Testis (tissue), 2 donors: ENCODE measurements at regions not wholly inside any gene's neighbourhood (a gene's known extent, or its start where the extent isn't known, plus 50 kb on each side); places are given as distances from the start of the nearest gene placed in this dataset.
A peak's percentile ranks its signal among the peaks of the same experiment; 100 is the strongest.

ENCODE experiments used
- DNase-seq: peaks from one replicate; pipeline ENCODE4 v3.0.0-alpha.2; 2019
- H3K27ac ChIP-seq, 2 donors: fragments of 200-600 bp; sonication (generic); one replicate each; pipeline ENCODE4 v1.5.1; 2019
- H3K27me3 ChIP-seq: fragments of 200-600 bp; sonication (generic); one replicate; pipeline ENCODE4 v1.5.1; 2019
- H3K36me3 ChIP-seq: fragments of 200-600 bp; sonication (generic); one replicate; pipeline ENCODE4 v1.5.1; 2017; ENCODE audit warnings: low read depth; ENCODE audit errors: missing control alignments
- H3K4me1 ChIP-seq: fragments of 200-600 bp; sonication (generic); one replicate; pipeline ENCODE4 v1.5.1; 2019
- H3K4me3 ChIP-seq, 2 donors: fragments of 200-600 bp; sonication (generic); one replicate each; pipeline ENCODE4 v1.5.1; 2017 to 2019
- H3K9me3 ChIP-seq: fragments of 200-600 bp; sonication (generic); one replicate; pipeline ENCODE4 v1.5.1; 2017
- POLR2A ChIP-seq: fragments of 450-650 bp; IDR thresholded peaks from one replicate; pipeline ENCODE4 v1.6.1; 2017; ENCODE audit warnings: antibody characterized with exemption, mild to moderate bottlenecking, moderate library complexity
- WGBS, 2 donors: methylation state at CpG; one replicate each; pipeline ENCODE4 v1.1.5; 2018; 5-methylcytosine and 5-hydroxymethylcytosine counted together
- intact Hi-C: fragments of 100-400 bp; cut with DNase I; formaldehyde crosslinking; loops from one replicate; pipeline ENCODE4 v1.15.1; 2023; ENCODE audit warnings: low total_unique reads
- TF ChIP-seq, protein P1 (sequence below), 3 experiments: fragments of 450-650 bp in 2 of 3; fragments of 200-600 bp in 1 of 3; sonication (generic) in 1 of 3; IDR thresholded peaks; one replicate each; pipeline ENCODE4 v1.5.1; 2016 to 2019; ENCODE audit warnings: antibody characterized with exemption in 3 of 3, mild to moderate bottlenecking in 2 of 3, moderate library complexity in 1 of 3

DNA sequence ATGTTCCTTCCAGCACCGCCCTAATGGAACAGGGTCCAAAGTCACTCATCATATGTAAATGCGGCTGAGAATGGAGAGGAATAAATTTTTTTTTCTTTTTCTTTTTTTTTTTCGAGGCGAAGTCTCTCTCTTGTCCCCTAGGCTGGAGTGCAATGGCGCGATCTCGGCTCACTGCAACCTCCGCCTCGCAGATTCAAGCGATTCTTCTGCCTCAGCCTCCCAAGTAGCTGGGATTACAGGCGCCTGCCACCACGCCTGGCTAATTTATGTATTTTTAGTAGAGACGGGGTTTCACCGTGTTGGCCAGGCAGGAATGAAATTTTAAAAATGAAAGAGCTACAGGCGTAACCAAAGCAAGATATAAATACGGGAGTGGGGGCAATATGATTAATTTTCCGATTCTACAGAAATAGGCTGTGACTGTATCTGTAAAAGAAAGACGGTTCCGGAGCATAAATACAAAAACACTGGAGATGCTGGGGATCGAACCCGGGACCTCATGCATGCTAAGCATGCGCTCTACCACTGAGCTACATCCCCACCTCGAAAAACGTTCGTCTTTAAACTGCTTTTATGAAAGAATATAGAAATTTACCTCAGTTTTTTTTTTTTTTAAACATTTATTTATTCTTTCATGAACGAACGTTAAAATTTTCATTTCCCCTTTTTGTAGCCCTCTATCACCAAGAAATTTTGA lies 132.2 kb downstream of the GPX5 start:
- peak overlapping the region; percentile 21 to 64 for H3K4me3 ChIP-seq
- WGBS, 2 donors = 1% methylated on average over 27 of the region's 27 CpGs
- TF ChIP-seq, protein P1, sequence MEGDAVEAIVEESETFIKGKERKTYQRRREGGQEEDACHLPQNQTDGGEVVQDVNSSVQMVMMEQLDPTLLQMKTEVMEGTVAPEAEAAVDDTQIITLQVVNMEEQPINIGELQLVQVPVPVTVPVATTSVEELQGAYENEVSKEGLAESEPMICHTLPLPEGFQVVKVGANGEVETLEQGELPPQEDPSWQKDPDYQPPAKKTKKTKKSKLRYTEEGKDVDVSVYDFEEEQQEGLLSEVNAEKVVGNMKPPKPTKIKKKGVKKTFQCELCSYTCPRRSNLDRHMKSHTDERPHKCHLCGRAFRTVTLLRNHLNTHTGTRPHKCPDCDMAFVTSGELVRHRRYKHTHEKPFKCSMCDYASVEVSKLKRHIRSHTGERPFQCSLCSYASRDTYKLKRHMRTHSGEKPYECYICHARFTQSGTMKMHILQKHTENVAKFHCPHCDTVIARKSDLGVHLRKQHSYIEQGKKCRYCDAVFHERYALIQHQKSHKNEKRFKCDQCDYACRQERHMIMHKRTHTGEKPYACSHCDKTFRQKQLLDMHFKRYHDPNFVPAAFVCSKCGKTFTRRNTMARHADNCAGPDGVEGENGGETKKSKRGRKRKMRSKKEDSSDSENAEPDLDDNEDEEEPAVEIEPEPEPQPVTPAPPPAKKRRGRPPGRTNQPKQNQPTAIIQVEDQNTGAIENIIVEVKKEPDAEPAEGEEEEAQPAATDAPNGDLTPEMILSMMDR (IDR thresholded peaks at IDR 0.05) = no peak
- no peak for TF ChIP-seq POLR2A
- peak overlapping the region; percentile 74 to 75 for H3K27ac ChIP-seq
- no peaks in the 10 kb centered on the region for H3K36me3 ChIP-seq
- intact Hi-C loops = no loop called here
- H3K9me3 ChIP-seq = no peaks in the 10 kb centered on the region
- peaks cover 6% of the 10 kb centered on the region for H3K4me1 ChIP-seq
- no peaks in the 10 kb centered on the region for H3K27me3 ChIP-seq
- DNase-seq = peak; percentile 82

DNA sequence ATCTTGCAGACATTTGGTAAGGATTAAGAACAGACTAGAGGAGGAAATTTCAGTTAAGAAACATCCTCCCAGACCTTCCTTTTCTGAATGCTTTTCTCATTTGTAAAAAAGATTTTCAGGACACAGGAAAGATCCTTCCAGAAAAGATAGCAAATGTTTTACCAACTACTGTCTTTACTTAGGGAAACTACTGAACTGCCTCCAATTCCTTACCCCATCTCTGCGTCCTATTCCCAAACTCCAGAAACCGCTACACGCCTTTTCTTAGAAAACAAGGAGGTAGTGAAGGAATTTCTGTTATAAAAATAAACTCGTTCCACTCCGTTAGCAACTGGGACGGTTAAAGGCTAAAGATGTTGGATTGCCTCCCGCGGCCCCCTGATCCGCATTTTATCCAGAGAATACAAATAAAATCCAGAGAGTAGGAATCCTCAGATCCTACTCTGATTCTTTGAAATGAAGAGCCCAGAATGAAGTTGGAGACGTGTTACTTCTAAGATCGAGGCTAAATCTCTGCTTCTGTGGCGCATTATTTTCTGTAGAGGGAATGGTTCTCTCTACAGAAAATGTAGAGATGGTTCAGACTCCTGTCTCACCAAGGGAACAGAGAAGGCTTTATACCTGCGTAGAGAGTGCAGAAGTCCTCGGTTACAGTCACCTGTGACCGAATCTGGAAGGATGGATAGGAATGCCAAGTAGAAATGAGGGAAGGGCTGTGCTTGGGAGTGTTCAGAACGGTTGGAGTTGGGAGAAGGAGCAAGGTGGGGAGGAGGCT lies 133.0 kb downstream of the GPX5 start:
- peak overlapping the region; percentile 74 to 75 for H3K27ac ChIP-seq

DNA sequence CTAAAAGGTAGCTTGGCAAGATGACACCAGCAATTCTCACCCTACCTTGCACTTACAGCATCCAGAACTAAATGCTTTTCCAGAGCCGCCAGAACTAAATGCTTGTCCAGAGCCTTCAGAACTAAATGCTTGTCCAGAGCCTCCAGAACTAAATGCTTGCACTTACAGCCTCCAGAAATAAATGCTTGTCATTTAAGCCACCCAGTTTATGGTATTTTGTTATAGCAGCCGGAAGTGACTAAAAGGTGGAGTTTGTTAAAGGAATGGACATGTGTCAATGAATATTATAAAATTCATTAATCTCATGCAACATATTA lies 133.5 kb downstream of the GPX5 start:
- 21 to 27% methylated on average over 2 of the region's 2 CpGs for WGBS, 2 donors
- H3K27ac ChIP-seq = peak overlapping the region; percentile 74 to 75

More for the DNA sequence above, 133.0 kb downstream of the GPX5 start:
- 1 to 2% methylated on average over 16 of the region's 16 CpGs for WGBS, 2 donors
- no peak for TF ChIP-seq POLR2A
- TF ChIP-seq, protein P1 (IDR thresholded peaks at IDR 0.05) = no peak
- intact Hi-C loops = no loop called here
- H3K4me1 ChIP-seq = peaks cover 6% of the 10 kb centered on the region
- peak overlapping the region; percentile 21 to 64 for H3K4me3 ChIP-seq
- no peak for DNase-seq
- no peaks in the 10 kb centered on the region for H3K27me3 ChIP-seq
- no peaks in the 10 kb centered on the region for H3K36me3 ChIP-seq
- H3K9me3 ChIP-seq = no peaks in the 10 kb centered on the region

DNA sequence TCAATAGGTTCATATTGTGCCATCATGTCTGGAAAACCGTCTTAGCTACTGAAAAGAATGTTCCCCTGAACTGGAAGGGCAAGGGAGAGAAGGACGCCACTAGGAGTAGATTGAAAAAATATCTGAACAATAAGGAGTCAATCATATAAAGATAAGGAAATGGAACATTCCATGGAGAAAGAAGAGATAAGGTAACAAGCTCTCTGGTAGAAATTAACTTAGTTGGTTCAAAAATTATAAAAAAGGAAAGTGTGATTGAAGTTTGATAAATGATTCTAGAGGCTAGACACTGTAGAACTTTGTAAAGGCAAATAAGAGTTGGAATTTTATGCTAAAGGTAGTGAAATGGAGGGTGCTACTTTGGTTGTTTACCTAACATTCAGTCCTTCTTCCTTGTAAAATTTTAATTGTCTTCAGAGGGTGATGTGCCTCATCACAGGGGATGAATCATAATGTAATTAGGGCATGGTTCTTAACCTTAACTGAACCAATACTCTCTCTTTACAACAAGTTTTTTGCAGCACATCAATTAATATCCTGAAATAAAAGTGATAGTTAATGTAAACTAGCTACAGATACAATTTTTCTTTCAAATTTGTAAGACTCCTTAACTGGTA lies 135.5 kb downstream of the GPX5 start:
- H3K27me3 ChIP-seq = no peaks in the 10 kb centered on the region
- peak overlapping the region; percentile 25 to 62 for H3K27ac ChIP-seq

More for the DNA sequence above, 133.5 kb downstream of the GPX5 start:
- Histone ChIP-seq H3K9me3 (no peaks in the 10 kb centered on the region), H3K36me3 (no peaks in the 10 kb centered on the region), H3K27me3 (no peaks in the 10 kb centered on the region), H3K4me1 (peaks cover 6% of the 10 kb centered on the region), H3K4me3 (peak overlapping the region in 1 of 2 donors; percentile 64)
- intact Hi-C loops = no loop called here
- no peak for DNase-seq
- TF ChIP-seq, protein P1 (IDR thresholded peaks at IDR 0.05) = no peak
- no peak for TF ChIP-seq POLR2A

More for the DNA sequence above, 135.5 kb downstream of the GPX5 start:
- intact Hi-C loops = no loop called here
- 42 to 58% methylated on average over 2 of the region's 2 CpGs for WGBS, 2 donors
- Histone ChIP-seq H3K4me3 (no peak overlapping the region), H3K4me1 (peaks cover 6% of the 10 kb centered on the region), H3K9me3 (no peaks in the 10 kb centered on the region), H3K36me3 (no peaks in the 10 kb centered on the region)
- no peak for DNase-seq
- TF ChIP-seq, protein P1 (IDR thresholded peaks at IDR 0.05) = no peak
- no peak for TF ChIP-seq POLR2A
